CD4-positive, alpha-beta T cell (primary cell): ENCODE measurements at regions not wholly inside any gene's neighbourhood (a gene's known extent, or its start where the extent isn't known, plus 50 kb on each side); places are given as distances from the start of the nearest gene placed in this dataset.

Source experiments
- ATAC-seq: fragments of 200-7000 bp; cut with Tn5 transposase; one replicate; pipeline ENCODE4 v1.10.0; 2022; ENCODE audit warnings: mild to moderate bottlenecking; ENCODE audit not compliant: poor library complexity
- CTCF ChIA-PET: fragments of 350-600 bp; sonication (Branson Sonifier 250); formaldehyde crosslinking; loops from one replicate; lab custom pipeline; 2021; ENCODE audit warnings: antibody characterized with exemption, inconsistent platforms; lab: Charles Lee
- POLR2A ChIA-PET: fragments of 350-600 bp; sonication (Branson Sonifier 250); formaldehyde crosslinking; loops from one replicate; lab custom pipeline; 2021; ENCODE audit warnings: antibody characterized with exemption, inconsistent platforms; lab: Charles Lee
- DNase-seq, 14 experiments: peaks; one replicate each; pipeline ENCODE4 v3.0.0-alpha.2; 2013 to 2020; ENCODE audit warnings: mixed read lengths in 2 of 14
- H3K27ac ChIP-seq, 2 donors: one replicate each; pipeline versions ENCODE4 v1.5.1 to v1.7.0; 2013; ENCODE audit warnings: low read length in 2 of 2, low read depth in 1 of 2, mild to moderate bottlenecking in 1 of 2
- H3K27me3 ChIP-seq, 2 experiments: 1 replicate in 1 of 2; 2 replicates in 1 of 2; pipeline versions ENCODE4 v1.6.1 to v1.7.0; 2013; ENCODE audit warnings: low read length in 2 of 2, control low read depth in 1 of 2, mild to moderate bottlenecking in 1 of 2, moderate library complexity in 1 of 2; ENCODE audit not compliant: insufficient read depth in 2 of 2, control insufficient read depth in 1 of 2
- H3K36me3 ChIP-seq: one replicate; pipeline ENCODE4 v1.6.1; 2013; ENCODE audit warnings: low read length, control low read depth; ENCODE audit not compliant: insufficient read depth
- H3K4me1 ChIP-seq: one replicate; pipeline ENCODE4 v1.6.1; 2013; ENCODE audit warnings: low read length, control low read depth; ENCODE audit not compliant: insufficient read depth
- H3K4me3 ChIP-seq: one replicate; pipeline ENCODE4 v1.5.1; 2013; ENCODE audit warnings: mild to moderate bottlenecking, low read length, moderate library complexity
- H3K9me3 ChIP-seq, 2 experiments: 1 replicate in 1 of 2; 2 replicates in 1 of 2; pipeline versions ENCODE4 v1.6.1 to v1.7.0; 2013; ENCODE audit warnings: low read length in 2 of 2, mild to moderate bottlenecking in 2 of 2, control low read depth in 1 of 2, moderate library complexity in 1 of 2; ENCODE audit not compliant: control insufficient read depth in 1 of 2, insufficient read depth in 1 of 2
- H3K27ac Mint-ChIP-seq: one replicate; pipeline ENCODE4 v1.8.0; 2020; ENCODE audit warnings: mixed read lengths
- H3K27me3 Mint-ChIP-seq: one replicate; pipeline ENCODE4 v1.8.0; 2021; ENCODE audit warnings: mixed read lengths
- H3K36me3 Mint-ChIP-seq: one replicate; pipeline ENCODE4 v1.8.0; 2021; ENCODE audit warnings: low read depth, mixed read lengths
- H3K4me1 Mint-ChIP-seq: one replicate; pipeline ENCODE4 v1.8.0; 2021; ENCODE audit warnings: low read depth, mixed read lengths
- H3K4me3 Mint-ChIP-seq: one replicate; pipeline ENCODE4 v1.8.0; 2020; ENCODE audit warnings: mild to moderate bottlenecking, mixed read lengths
- H3K9me3 Mint-ChIP-seq: one replicate; pipeline ENCODE4 v1.8.0; 2020; ENCODE audit warnings: mixed read lengths
- intact Hi-C, 2 experiments: fragments of 100-400 bp; cut with DNase I in 1 of 2; cut with micrococcal nuclease in 1 of 2; formaldehyde crosslinking; loops; one replicate each; pipeline versions ENCODE4 v1.15.1 to v1.9.0; 2023 to 2025; cut with DNase I, micrococcal nuclease
- TF ChIP-seq, protein P1 (sequence below): fragments of 200-600 bp; IDR thresholded peaks from one replicate; pipeline ENCODE4 v1.8.0; 2022; ENCODE audit warnings: antibody characterized with exemption, mild to moderate bottlenecking

DNA sequence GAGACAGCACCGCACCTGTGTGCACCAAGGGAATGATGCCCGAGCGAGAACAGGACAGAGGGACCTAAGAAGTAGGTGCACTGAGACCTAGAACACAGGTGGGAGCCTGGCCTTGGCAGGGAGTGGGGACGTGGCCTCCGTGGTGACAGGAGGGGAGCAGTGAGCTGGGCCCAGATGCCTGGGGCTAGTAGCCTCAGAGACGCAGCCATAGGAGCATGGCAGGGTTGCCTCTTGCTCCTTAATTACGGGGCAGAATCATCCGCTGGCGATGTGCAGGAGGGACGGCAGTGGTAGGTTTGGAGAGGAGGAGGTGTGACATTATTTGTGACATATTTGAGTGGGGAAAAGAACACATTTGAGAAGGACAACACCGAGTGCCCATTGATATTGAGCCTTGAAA, 57.0 kb upstream of the HPCAL1 start:
- ATAC-seq: no peak
- peaks cover 3% of the 10 kb centered on the region for H3K9me3 Mint-ChIP-seq
- H3K36me3 Mint-ChIP-seq: no peaks in the 10 kb centered on the region
- ChIA-PET POLR2A (no interaction called here), CTCF (no interaction called here)
- Histone ChIP-seq H3K36me3 (no peaks in the 10 kb centered on the region), H3K4me1 (no peaks in the 10 kb centered on the region), H3K27ac (no peak overlapping the region), H3K4me3 (no peak overlapping the region), H3K27me3 (no peaks in the 10 kb centered on the region), H3K9me3 (peaks cover 0 to 16% of the 10 kb centered on the region in 2 experiments)
- no peaks in the 10 kb centered on the region for H3K4me1 Mint-ChIP-seq
- DNase-seq: no peak
- H3K4me3 Mint-ChIP-seq: no peak overlapping the region
- intact Hi-C loops: no loop called here
- no peaks in the 10 kb centered on the region for H3K27me3 Mint-ChIP-seq
- TF ChIP-seq, protein P1, sequence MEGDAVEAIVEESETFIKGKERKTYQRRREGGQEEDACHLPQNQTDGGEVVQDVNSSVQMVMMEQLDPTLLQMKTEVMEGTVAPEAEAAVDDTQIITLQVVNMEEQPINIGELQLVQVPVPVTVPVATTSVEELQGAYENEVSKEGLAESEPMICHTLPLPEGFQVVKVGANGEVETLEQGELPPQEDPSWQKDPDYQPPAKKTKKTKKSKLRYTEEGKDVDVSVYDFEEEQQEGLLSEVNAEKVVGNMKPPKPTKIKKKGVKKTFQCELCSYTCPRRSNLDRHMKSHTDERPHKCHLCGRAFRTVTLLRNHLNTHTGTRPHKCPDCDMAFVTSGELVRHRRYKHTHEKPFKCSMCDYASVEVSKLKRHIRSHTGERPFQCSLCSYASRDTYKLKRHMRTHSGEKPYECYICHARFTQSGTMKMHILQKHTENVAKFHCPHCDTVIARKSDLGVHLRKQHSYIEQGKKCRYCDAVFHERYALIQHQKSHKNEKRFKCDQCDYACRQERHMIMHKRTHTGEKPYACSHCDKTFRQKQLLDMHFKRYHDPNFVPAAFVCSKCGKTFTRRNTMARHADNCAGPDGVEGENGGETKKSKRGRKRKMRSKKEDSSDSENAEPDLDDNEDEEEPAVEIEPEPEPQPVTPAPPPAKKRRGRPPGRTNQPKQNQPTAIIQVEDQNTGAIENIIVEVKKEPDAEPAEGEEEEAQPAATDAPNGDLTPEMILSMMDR: no peak
- H3K27ac Mint-ChIP-seq: no peak overlapping the region

DNA sequence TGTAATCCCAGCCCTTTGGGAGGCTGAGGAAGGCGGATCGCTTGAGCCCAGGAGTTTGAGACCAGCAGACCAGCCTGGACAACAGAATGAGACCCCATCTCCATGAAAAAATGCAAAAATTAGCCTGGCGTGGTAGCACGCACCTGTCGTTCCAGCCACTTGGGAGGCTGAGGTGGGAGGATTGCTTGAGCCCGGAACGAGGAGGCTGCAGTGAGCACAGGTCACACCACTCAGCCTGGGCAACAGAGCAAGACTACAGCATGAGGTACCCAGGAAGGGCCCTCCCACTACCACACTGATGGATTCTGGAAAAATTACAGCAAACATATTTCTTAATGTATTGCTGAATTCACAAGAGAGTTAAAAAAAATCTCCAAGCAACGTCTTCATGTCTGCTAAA, 56.3 kb upstream of the HPCAL1 start:
- Histone ChIP-seq H3K4me1 (no peaks in the 10 kb centered on the region), H3K9me3 (peaks cover 0 to 16% of the 10 kb centered on the region in 2 experiments), H3K36me3 (no peaks in the 10 kb centered on the region), H3K27me3 (no peaks in the 10 kb centered on the region), H3K4me3 (no peak overlapping the region), H3K27ac (no peak overlapping the region)
- no peaks in the 10 kb centered on the region for H3K4me1 Mint-ChIP-seq
- TF ChIP-seq, protein P1: no peak
- no peak for DNase-seq
- no peak for ATAC-seq
- intact Hi-C loops: no loop called here
- H3K27ac Mint-ChIP-seq: no peak overlapping the region
- ChIA-PET POLR2A (no interaction called here), CTCF (no interaction called here)
- peaks cover 6% of the 10 kb centered on the region for H3K9me3 Mint-ChIP-seq
- H3K4me3 Mint-ChIP-seq: no peak overlapping the region
- no peaks in the 10 kb centered on the region for H3K27me3 Mint-ChIP-seq
- no peaks in the 10 kb centered on the region for H3K36me3 Mint-ChIP-seq

DNA sequence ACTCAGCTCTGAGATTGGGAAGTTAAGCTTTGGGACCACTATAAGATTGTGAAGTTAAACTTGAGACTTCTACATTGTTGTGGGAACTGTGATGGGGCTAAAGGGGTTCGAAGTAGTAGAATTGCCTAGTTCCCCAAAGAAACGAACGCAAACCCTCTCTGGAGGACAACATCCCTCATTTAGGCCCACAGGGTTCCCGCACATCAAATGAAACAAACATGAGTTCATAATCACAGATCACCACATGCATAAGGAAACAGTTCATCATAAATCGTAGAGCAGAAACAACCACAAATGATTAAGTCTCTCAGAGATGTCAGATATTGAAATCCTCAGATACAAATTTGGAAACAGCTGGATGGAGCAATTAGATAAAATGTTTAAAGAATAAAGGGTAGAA, 55.9 kb upstream of the HPCAL1 start:
- H3K9me3 Mint-ChIP-seq: peaks cover 6% of the 10 kb centered on the region
- H3K27ac ChIP-seq: no peak overlapping the region
- POLR2A ChIA-PET: no interaction called here
- H3K27me3 Mint-ChIP-seq: no peaks in the 10 kb centered on the region
- DNase-seq (no peak), ATAC-seq (no peak)
- H3K36me3 ChIP-seq: no peaks in the 10 kb centered on the region
- TF ChIP-seq, protein P1: no peak
- intact Hi-C loops: no loop called here
- peaks cover 0 to 16% of the 10 kb centered on the region in 2 experiments for H3K9me3 ChIP-seq
- no peak overlapping the region for H3K4me3 Mint-ChIP-seq
- no peaks in the 10 kb centered on the region for H3K4me1 ChIP-seq
- H3K27me3 ChIP-seq: no peaks in the 10 kb centered on the region
- H3K27ac Mint-ChIP-seq: no peak overlapping the region
- H3K36me3 Mint-ChIP-seq: no peaks in the 10 kb centered on the region
- no peaks in the 10 kb centered on the region for H3K4me1 Mint-ChIP-seq
- H3K4me3 ChIP-seq: no peak overlapping the region
- CTCF ChIA-PET: no interaction called here
